ENCODE measurements at regions not wholly inside any gene's neighbourhood (a gene's known extent, or its start where the extent isn't known, plus 50 kb on each side); places are given as distances from the start of the nearest gene placed in this dataset.

- WGBS = 88% methylated on average over 8 of the region's 8 CpGs
- Histone ChIP-seq H3K9me3 (no peaks in the 10 kb centered on the region), H3K4me3 (no peak overlapping the region), H3K27ac (no peak overlapping the region), H3K36me3 (no peaks in the 10 kb centered on the region), H3K4me1 (replicated peaks) (no peaks in the 10 kb centered on the region), H3K27me3 (replicated peaks; ENCODE audit: insufficient read depth) (no peaks in the 10 kb centered on the region)
- intact Hi-C loops (cut with DNase I) = no loop called here
- no peak for DNase-seq (ENCODE audit: low spot score)
- TF ChIP-seq CTCF (IDR thresholded peaks at IDR 0.05) (no peak), POLR2AphosphoS5 (IDR thresholded peaks at IDR 0.05) (no peak), POLR2A (IDR thresholded peaks at IDR 0.05) (no peak)
Measured at GRCh38 chr11:11758603-11759196, 83.1 kb upstream of the USP47 start.

GRCh38 chr11:11757909-11758308, 83.9 kb upstream of the USP47 start:
- TF ChIP-seq POLR2AphosphoS5 (IDR thresholded peaks at IDR 0.05) (no peak), POLR2A (IDR thresholded peaks at IDR 0.05) (no peak), CTCF (IDR thresholded peaks at IDR 0.05) (no peak)
- Histone ChIP-seq H3K27me3 (replicated peaks; ENCODE audit: insufficient read depth) (no peaks in the 10 kb centered on the region), H3K9me3 (no peaks in the 10 kb centered on the region), H3K27ac (no peak overlapping the region), H3K4me1 (replicated peaks) (no peaks in the 10 kb centered on the region), H3K36me3 (no peaks in the 10 kb centered on the region), H3K4me3 (no peak overlapping the region)
- WGBS = 91% methylated on average over 3 of the region's 3 CpGs
- no peak for DNase-seq (ENCODE audit: low spot score)
- intact Hi-C loops (cut with DNase I) = no loop called here

GRCh38 chr11:11756718-11757117, 85.1 kb upstream of the USP47 start:
- Histone ChIP-seq H3K27ac (no peak overlapping the region), H3K4me3 (no peak overlapping the region), H3K9me3 (no peaks in the 10 kb centered on the region), H3K4me1 (replicated peaks) (no peaks in the 10 kb centered on the region), H3K27me3 (replicated peaks; ENCODE audit: insufficient read depth) (no peaks in the 10 kb centered on the region), H3K36me3 (no peaks in the 10 kb centered on the region)
- intact Hi-C loops (cut with DNase I) = no loop called here
- WGBS = 77% methylated on average over 3 of the region's 3 CpGs
- DNase-seq (ENCODE audit: low spot score) = no peak
- TF ChIP-seq CTCF (IDR thresholded peaks at IDR 0.05) (no peak), POLR2A (IDR thresholded peaks at IDR 0.05) (no peak), POLR2AphosphoS5 (IDR thresholded peaks at IDR 0.05) (no peak)

GRCh38 chr11:11755871-11756270, 85.9 kb upstream of the USP47 start:
- H3K4me3 ChIP-seq = no peak overlapping the region
- DNase-seq (ENCODE audit: low spot score) = no peak
- 91% methylated on average over 5 of the region's 5 CpGs for WGBS
- intact Hi-C loops (cut with DNase I) = no loop called here
- no peaks in the 10 kb centered on the region for H3K36me3 ChIP-seq
- no peaks in the 10 kb centered on the region for H3K27me3 ChIP-seq (replicated peaks; ENCODE audit: insufficient read depth)
- no peaks in the 10 kb centered on the region for H3K4me1 ChIP-seq (replicated peaks)
- TF ChIP-seq CTCF (IDR thresholded peaks at IDR 0.05) (no peak), POLR2A (IDR thresholded peaks at IDR 0.05) (no peak), POLR2AphosphoS5 (IDR thresholded peaks at IDR 0.05) (no peak)
- no peak overlapping the region for H3K27ac ChIP-seq
- no peaks in the 10 kb centered on the region for H3K9me3 ChIP-seq

- Histone ChIP-seq H3K27ac (no peak overlapping the region), H3K4me1 (replicated peaks) (no peaks in the 10 kb centered on the region), H3K4me3 (no peak overlapping the region), H3K9me3 (no peaks in the 10 kb centered on the region), H3K36me3 (no peaks in the 10 kb centered on the region), H3K27me3 (replicated peaks; ENCODE audit: insufficient read depth) (no peaks in the 10 kb centered on the region)
- 81% methylated on average over 3 of the region's 3 CpGs for WGBS
- no peak for DNase-seq (ENCODE audit: low spot score)
- intact Hi-C loops (cut with DNase I) = no loop called here
- TF ChIP-seq POLR2AphosphoS5 (IDR thresholded peaks at IDR 0.05) (no peak), POLR2A (IDR thresholded peaks at IDR 0.05) (no peak), CTCF (IDR thresholded peaks at IDR 0.05) (no peak)
Measured at GRCh38 chr11:11752679-11753078, 89.1 kb upstream of the USP47 start.
